ENCODE measurements at regions not wholly inside any gene's neighbourhood (a gene's known extent, or its start where the extent isn't known, plus 50 kb on each side); places are given as distances from the start of the nearest gene placed in this dataset.

DNA sequence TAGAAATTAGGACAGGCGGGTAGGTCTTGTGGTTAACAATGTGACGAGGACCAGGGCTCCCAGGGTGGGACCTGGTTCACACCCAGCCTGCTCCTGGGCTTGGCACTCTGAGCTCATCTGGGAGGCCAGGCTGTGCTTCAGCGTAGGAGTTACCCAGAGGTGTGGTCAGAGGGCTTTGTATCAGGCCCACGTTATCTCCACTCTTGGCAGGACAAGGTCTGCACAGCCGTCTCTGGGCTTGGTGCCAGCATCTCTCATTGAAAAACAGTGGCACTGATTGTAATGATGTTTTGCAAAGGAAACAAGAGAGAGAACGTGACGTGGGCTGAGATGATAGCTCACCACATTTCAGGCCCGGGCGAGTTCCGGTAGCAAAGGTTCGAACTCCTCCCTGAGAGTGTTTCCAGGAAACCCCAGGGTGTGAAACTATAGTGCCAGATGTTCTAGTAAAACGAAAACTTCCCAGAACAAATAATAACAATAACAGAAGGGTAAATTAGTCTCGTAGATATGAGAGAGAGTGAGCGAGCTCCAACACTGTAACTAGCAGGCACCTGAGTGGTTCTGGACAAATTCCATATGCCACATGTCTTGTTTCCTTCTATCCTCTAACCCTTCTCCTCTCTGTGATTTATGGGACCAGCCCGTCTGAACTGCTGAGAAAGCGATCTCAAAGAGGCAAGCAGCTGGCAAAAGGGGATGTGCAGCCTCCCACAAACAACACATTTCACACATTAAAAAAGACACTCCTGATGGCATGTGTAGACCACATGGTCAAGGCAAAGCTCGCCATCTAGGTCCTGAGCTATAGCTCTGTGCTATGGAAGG, 227.3 kb downstream of the KTN1 start:
- ATAC-seq (peak; percentile 91 to 93), DNase-seq (peak; percentile 73)
- intact Hi-C loops (cut with DNase I): no loop called here
- TF ChIP-seq, protein P1, sequence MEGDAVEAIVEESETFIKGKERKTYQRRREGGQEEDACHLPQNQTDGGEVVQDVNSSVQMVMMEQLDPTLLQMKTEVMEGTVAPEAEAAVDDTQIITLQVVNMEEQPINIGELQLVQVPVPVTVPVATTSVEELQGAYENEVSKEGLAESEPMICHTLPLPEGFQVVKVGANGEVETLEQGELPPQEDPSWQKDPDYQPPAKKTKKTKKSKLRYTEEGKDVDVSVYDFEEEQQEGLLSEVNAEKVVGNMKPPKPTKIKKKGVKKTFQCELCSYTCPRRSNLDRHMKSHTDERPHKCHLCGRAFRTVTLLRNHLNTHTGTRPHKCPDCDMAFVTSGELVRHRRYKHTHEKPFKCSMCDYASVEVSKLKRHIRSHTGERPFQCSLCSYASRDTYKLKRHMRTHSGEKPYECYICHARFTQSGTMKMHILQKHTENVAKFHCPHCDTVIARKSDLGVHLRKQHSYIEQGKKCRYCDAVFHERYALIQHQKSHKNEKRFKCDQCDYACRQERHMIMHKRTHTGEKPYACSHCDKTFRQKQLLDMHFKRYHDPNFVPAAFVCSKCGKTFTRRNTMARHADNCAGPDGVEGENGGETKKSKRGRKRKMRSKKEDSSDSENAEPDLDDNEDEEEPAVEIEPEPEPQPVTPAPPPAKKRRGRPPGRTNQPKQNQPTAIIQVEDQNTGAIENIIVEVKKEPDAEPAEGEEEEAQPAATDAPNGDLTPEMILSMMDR (IDR thresholded peaks at IDR 0.05): no peak
- peaks cover 15% of the 10 kb centered on the region for H3K4me1 ChIP-seq
- H3K9me3 ChIP-seq: no peaks in the 10 kb centered on the region
- no peaks in the 10 kb centered on the region for H3K27me3 ChIP-seq (ENCODE audit: low read depth)
- H3K36me3 ChIP-seq: no peaks in the 10 kb centered on the region
- no peak overlapping the region for H3K4me3 ChIP-seq
- peak overlapping the region; percentile 71 for H3K27ac ChIP-seq

GRCh38 chr14:55807881-55808379, 227.9 kb downstream of the KTN1 start:
- DNase-seq (no peak), ATAC-seq (no peak)
- TF ChIP-seq, protein P1 (IDR thresholded peaks at IDR 0.05): no peak
- H3K4me1 ChIP-seq: peaks cover 15% of the 10 kb centered on the region
- H3K27me3 ChIP-seq (ENCODE audit: low read depth): no peaks in the 10 kb centered on the region
- H3K4me3 ChIP-seq: no peak overlapping the region
- H3K36me3 ChIP-seq: no peaks in the 10 kb centered on the region
- H3K9me3 ChIP-seq: no peaks in the 10 kb centered on the region
- intact Hi-C loops (cut with DNase I): no loop called here
- H3K27ac ChIP-seq: peak overlapping the region; percentile 71

- Histone ChIP-seq H3K27me3 (ENCODE audit: low read depth) (no peaks in the 10 kb centered on the region), H3K9me3 (no peaks in the 10 kb centered on the region), H3K27ac (no peak overlapping the region), H3K4me1 (no peaks in the 10 kb centered on the region), H3K36me3 (no peaks in the 10 kb centered on the region), H3K4me3 (no peak overlapping the region)
- DNase-seq: no peak
- intact Hi-C loops (cut with DNase I): no loop called here
- no peak for ATAC-seq
- TF ChIP-seq, protein P1 (IDR thresholded peaks at IDR 0.05): no peak
These were observed 233.6 kb downstream of the KTN1 start for GRCh38 chr14:55813630-55814029.

GRCh38 chr14:55814064-55814463, 234.1 kb downstream of the KTN1 start:
- TF ChIP-seq, protein P1 (IDR thresholded peaks at IDR 0.05): no peak
- DNase-seq: no peak
- no peaks in the 10 kb centered on the region for H3K4me1 ChIP-seq
- intact Hi-C loops (cut with DNase I): no loop called here
- H3K27me3 ChIP-seq (ENCODE audit: low read depth): no peaks in the 10 kb centered on the region
- no peaks in the 10 kb centered on the region for H3K9me3 ChIP-seq
- H3K27ac ChIP-seq: no peak overlapping the region
- H3K36me3 ChIP-seq: no peaks in the 10 kb centered on the region
- H3K4me3 ChIP-seq: no peak overlapping the region
- ATAC-seq: no peak

- peak in 1 of 2 donors; percentile 59 for ATAC-seq
- intact Hi-C loops (cut with DNase I): no loop called here
These were observed 234.9 kb downstream of the KTN1 start for GRCh38 chr14:55814873-55815272.

More at GRCh38 chr14:55814873-55815272, 234.9 kb downstream of the KTN1 start:
- Histone ChIP-seq H3K4me1 (no peaks in the 10 kb centered on the region), H3K4me3 (no peak overlapping the region), H3K27me3 (ENCODE audit: low read depth) (no peaks in the 10 kb centered on the region), H3K27ac (no peak overlapping the region), H3K36me3 (no peaks in the 10 kb centered on the region), H3K9me3 (no peaks in the 10 kb centered on the region)
- DNase-seq: no peak
- TF ChIP-seq, protein P1 (IDR thresholded peaks at IDR 0.05): no peak

All from lower lobe of right lung (tissue), 2 donors.